ENCODE measurements at regions not wholly inside any gene's neighbourhood (a gene's known extent, or its start where the extent isn't known, plus 50 kb on each side); places are given as distances from the start of the nearest gene placed in this dataset.

DNA sequence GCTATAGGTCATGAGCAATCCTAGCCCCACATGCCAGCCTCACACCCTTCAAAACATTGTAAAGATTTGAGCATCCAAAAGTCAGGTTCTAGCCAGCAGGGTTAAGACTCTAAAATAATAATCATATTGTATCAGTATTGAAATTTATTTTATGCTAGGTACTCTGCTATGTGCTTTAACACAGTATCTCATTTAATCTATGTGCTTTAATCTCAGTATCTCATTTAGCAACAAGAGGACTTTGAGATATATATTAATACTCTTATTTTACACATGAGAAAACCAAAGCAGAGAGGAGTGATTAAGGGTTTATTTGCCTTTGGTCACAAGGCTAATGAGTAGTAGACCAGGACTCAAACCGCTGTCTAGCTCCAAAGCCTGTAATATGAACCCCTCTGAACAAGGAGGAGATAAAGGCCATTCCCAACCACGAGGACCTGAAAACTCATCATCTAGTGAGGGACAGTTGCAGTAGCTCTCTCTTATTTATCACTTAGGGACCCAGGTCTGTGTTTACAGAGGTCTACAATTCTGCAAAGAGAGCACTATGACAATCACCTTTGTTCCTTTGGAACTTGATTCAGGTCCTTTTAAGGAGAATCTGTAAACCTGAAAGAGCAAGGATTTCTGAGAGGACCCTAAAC is 116.5 kb upstream of the SERTAD2 start:
- DNase-seq: no peak

DNA sequence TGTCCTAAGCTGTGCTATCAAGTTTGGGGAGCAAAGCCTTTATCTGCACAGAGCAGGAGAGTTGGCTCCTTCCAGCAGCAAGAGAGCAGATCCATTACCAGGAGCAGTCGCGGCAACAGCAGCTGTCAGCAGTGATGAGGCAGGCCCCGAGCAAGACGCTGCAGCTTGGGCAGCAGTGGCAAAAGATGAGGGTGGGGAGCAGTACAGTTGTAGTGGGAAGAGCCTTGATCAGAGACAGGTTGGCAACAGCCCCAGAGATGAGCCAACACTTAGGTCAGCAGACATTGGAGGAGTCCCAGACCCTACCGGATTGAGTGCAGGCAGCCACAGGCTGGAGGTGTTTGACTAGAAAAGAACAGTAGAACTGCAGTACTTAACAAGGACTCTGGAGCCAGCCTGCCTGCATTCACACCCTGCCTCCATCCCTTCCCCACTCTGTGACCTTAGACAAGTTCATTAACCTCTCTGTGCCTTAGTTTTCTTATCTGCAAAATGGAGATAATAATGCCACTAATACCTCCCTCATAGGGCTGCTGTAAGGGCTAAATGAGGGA is 117.1 kb upstream of the SERTAD2 start:
- DNase-seq: no peak

DNA sequence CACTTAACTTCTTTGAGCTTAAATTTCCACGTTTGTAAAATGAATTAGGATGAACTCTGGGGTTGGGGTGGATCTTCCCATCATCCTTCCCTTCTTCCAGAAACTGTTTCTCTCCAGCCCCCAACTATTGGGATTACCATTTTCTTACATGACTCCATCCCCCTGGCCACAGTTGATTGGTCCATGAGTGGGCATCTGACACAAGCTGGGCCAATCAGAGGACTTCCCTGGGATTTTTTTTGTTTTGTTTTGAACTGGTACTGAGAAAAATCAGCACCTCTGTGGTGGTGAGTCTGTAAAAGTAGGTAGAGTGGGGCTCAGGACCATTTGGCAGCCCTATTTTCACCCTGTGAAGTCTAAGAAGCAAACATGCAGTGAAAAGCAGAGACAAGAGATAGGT is 118.0 kb upstream of the SERTAD2 start:
- DNase-seq: no peak

DNA sequence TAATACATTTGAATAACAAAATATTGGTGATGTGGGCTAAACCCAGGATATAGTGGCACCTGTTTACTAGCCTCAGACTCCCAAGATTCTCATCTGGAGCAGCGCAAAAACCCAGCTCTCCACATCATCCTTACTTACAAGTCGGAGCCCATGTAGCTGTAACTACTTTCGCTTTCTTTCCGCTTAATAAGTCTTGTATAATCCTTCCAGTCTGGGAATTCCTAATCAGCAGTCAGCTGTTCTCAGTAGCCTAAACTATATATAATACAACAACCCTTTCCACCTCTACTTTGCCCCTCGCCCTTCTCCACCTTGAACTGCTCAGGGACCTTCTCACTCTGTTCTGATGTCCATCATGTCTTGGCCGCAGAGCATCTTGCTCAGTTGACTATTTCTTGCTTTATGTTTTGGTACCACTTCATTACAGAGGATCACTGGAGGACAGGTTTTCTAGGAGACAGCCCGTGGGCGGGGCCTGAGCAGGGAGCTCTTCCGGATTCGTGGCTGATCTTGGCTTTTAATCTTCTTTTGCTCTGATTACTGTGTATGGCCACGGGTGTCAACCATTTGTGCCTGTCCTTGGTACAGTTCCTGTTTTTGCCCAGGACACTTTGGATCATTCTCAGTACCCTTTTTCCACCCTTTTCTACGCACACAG is 119.9 kb upstream of the SERTAD2 start:
- DNase-seq: no peak

DNA sequence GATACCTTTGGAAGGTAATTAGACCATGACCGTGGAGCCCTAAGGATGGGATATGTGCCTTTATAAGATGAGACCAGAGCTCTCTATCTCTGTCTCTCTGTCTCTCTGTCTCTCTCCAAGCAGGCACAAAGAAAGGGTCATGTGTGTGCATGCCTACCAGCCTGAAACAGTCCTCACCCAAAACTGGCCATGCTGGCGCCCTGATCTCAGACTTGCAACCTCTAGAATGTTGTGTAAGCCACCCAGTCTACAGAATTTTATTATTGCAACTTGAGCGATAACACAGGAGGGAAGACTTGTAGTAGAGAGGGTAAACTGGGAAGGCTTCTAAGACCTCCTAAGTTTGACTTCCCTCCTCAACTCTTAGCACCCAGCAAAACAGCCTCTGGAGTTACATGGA is 124.1 kb upstream of the SERTAD2 start:
- DNase-seq: no peak

DNA sequence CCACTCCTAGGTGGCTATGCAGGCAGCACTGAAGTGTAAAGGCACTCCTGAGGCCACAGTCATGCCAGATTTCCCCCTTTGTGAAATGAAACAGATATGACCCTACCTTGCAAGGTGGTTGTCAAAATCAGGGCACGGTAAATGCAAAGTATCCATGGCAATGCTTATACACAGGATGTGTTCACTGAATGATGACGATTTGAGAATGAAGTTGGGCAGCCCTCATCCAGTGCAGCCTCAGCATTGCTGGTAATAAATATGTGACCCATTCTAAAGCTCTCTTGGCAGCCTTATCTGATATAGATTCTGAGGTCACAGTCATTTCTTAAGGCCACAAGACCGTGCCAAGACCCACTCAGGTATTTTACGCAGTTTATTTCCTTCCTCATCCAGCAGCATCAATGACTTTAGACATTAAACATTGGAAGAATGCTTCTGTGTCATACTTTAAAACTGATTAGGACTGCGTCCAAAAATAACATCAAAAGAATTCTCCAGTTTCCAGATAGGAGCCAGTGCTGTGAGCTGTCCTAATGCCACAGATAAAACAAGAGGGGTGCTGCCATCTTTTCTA is 125.5 kb upstream of the SERTAD2 start:
- DNase-seq: no peak

DNA sequence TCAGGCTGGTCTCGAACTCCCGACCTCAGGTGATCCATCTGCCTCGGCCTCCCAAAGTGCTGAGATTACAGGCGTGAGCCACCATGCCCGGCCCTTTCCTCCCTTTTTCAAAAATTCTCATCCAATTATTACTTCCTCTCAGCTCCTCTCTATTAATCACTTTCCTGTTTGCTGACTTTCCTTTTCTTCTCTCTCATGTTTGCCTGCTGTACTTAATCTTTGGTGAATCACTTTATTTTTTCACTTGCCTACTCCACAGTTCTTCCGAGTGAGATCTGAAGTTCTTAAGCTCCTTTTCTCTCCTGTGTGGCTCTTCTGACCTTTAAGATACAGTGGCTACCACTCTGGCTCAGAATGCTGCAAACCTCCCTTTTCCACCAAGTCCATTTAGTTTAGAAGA is 126.3 kb upstream of the SERTAD2 start:
- DNase-seq: no peak

DNA sequence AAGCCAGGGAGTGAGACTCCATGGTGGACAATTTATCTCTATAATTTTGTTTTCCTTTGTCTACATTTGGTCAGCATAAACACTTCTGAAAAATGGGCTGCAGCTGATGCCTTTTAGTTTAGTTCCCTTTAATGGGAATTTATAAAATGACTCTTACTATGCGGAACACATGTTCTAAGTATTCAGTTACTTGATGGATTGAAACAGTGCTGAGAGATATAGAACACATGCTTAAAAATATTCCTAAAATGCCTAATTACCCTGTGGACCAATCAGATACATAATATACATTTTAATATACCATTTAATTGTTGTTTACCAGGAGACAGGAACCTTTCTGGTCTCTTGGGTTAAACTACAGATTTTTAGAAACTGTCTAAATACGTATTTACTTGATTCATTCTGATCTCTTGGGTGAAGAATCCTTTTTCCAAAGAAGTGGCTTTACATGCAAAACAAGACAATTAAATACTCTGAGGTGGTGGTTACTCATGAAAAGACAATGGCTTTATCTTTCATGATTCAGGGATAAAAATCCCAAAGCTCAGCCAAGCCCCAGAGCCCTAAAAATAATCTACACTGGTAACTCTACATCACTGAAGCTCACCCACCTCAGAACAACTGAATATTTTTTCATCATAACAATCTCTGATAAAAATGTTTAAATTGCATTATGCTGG is 128.1 kb upstream of the SERTAD2 start:
- DNase-seq: no peak

DNA sequence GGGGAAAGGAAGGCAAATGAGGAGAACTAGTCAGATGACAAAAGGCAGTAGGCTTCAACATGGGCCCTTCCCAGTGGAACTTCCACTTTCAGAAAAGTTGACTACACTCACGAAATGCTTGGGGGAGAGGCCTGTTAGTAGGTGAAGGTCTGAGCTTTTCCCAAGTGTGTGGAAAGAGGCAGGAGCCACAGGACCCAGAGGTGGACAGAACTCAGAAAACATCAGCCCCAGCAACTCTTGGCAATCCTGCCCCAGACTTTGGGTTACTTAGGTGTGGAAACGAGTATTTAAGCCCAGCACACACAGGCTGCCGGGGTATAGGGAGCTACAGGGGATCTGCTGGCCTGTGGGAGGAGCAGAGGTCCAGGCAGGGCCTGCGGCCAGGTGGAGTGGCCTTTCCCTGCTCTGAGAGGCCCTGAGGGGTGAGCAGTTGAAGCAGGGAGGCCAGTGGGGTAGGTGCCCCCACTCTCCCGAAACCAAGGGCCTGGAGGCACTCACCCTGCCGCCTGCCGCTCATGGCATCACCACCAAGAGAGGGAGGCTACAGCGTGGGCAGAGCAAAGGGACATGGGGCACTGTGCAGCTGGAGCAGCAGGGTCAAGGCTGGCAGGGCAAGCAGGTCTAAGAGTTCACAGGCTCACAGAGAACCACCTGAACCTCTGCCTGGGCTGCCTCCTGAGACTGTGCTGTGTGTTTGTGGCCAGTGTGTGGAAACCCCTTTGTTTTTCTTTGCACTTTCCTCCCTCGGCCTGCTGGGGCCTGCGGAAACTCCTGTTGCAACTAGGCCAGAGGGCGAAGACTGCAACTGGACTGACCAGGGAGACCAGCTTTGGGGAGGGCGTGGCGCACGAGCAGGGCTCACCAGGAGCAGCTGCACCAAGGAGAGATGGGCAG is 130.7 kb upstream of the SERTAD2 start:
- DNase-seq: no peak

DNA sequence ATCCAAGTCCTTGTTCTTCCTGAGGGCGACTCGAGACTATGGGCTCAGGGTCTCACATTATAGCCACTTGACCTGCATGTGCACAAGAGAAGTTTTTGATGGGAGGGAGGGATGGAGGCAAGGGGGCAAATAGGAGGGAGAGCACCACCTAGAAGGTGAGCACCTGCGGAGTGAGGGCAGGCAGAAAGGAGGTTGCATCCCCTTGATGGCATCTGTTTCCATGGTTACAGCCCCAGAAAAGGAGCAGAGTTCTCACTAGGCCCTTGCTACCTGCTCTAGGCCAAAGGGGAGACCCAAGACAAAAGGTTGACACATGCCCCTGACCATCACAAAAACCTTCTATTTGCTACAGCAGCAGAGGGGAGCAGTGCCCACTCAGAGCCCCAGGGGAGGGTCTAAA is 131.5 kb upstream of the SERTAD2 start:
- no peak for DNase-seq

DNA sequence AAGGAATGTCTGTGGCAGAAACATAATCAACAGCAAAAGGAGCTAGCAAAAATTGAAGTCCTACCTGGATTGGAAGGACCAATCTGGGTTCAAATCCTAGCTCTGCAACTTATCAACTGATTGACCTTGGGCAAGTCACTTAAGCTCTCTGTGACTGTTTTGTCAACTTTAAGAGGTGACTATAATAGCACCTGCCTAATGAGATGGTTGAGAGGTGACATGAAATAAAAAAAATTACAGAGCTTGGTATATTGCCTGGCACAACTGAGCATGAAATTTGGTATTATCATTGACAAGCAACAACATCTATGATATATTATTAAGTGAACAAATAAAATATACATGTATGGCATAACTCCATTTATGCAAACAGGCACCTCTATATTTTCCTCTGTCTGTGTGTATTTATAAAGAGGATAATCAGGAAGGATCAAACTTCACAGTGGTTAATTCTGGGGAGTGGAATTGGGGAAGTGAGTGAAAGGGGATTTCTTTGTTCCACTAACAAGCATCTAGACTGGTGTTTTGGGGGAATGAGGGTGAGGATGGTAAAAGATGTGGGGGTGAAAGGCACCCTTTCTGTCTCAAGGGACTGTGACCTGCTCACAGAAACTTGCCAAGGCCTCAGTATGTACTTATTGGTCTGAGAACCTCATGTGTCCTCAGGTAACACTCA is 132.8 kb upstream of the SERTAD2 start:
- no peak for DNase-seq

DNA sequence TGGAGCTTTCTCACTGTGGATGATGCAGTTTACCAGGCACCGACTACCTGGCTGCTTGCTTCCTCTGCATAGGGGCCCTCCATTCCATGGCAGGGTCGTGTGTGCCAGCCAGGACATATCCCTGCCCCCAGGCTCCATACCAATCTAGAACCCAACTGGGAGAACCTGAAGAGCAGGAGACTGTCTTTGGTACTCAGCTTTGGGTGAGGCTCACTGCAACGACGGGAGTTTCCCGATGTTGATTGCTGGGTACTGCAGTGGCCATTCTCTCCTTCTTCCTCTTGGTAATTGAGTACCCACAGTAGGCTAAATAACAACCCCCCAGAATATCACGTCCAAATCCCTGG is 133.3 kb upstream of the SERTAD2 start:
- DNase-seq: no peak

DNA sequence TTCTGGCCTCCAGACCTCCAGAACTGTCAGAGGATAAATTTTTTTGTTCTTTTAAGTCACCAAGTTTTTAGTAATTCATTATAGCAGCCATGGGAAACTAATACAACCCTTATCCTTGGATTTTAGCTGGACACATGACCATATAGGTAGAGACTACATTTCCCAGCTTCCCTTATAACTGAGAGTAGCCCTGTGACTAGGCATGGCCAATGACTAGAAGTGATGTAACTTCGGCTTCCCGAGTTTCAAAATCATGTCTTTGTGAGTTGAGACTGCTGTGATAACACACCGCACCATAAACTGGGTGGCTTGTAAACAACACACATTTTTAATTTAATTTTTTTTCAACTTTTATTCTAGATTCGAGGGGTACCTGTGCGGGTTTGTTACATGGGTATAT is 134.0 kb upstream of the SERTAD2 start:
- DNase-seq: no peak

DNA sequence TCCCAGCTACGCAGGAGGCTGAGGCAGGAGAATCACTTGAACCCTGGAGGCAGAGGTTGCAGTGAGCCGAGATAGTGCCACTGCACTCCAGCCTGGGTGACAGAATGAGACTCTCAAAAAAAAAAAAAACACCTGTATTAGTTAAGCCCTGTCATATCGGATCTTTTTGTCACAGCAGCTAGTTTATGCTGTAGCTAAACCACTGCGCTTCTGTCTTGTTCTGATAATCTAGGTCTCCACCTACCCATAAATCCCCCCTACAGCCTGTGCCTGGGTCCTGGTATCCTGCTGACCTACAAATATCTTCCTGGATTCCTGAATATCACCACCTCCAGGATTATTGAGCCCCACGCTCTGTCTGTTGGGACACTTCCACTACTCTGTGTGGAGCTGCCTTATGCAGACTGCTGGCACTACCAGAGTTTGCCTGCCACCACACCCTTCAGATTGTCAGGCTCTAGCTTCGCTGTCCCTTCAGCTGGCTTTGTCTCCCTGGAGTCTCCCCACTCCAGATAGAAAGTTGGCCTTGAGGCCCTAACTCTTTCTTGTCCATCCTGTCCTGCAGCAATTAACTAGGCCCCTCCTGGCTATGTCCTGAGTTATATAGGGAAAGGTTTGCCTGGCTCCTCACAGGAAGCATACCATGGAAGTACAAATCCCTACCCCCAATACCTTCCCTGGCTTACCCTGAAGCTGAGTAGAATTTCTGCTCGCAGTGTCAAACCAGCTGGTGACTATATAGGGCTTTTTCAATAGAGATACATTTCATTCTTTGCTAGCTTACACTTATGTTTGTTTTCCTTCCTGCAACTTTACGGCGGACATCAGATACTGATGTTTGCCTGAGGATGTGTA is 136.0 kb upstream of the SERTAD2 start:
- no peak for DNase-seq

DNA sequence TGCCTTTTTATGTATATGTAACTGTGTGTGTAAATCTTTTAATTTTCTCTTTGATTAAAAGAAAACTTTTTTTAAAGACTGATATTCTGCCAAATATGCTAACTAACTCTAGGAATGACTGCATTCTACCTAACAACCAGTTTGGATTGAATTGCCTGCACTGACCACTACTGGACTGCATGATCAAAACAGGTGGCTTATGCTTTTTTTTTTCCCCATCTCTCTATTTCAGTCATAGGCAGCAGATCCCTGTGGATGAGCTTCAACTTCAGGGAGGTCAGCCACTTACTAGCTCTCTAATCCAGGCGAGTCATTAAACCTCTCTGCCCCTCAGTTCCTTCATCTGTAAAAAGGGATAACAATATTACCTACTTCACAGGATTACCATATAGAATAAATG is 138.6 kb upstream of the SERTAD2 start:
- DNase-seq: no peak

DNA sequence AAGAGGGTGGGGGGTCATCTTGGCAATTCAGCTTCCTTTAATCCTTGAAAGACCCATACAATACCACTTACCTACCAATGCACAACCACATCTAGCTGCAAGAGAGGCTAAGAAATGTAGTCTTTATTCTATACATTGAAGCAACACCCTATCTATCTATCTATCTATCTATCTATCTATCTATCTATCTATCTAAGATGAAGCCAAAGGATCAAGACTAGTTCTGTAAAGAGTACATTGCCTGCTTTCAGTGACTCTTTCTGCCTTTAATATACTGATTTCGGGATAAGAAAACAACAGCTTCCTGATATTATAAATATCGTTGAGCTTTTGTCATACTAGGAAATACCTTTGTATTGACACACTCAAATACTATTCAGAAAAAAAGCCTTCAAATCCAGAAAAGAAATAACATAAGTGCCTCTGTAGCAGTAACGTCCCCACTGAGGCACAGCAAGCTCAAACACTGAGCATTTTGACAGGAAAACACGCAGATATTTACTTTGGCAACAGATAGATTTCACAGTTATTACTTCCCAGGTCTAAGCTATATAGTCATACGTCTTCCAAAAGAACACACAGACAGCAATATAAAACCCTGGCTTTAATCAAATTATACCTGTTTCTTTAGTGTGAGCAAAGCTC is 139.4 kb upstream of the SERTAD2 start:
- no peak for DNase-seq

DNA sequence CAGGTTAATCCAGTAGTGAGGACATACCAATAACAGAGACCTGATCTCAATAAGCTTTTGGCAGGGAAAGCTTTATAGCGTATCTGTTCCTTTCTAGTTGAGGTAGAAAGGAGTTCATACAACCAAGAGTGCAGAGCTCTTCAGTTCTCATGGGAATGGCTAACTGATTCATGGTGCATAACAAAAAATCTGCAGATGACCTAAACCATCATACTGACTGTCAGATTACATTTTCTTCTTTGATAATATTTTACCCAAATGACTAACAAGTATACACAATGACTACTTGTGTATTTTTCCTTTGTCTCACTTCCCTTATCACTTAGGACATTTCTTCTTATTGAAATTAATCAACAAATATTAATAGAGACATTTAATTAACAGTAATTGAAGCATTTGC is 140.0 kb upstream of the SERTAD2 start:
- DNase-seq: no peak

DNA sequence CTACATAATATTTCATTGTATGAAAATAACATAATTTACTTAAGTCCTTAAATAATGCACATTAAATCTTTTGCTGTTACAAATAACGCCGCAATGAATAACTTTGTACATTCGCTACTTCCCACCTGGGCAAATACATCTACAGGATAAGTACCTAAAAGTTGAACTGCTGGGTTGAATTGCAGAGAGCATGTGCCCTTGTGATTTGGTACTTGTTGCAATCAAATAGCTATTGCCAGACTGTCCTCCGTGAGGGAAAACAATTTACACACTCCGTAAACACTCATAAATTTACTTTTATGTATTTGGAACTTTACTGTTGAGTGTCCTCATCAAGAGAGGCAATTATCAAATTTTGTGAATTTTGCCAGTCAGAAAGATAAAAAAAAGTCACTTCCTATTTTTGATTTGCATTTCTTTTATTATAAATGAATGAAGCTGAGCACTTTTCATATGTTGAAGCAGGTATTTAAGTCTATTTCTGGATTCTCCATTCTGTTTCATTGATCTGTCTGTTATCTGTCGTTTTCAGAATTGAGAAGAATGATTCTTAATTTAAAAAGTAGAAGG is 140.8 kb upstream of the SERTAD2 start:
- DNase-seq: no peak

DNA sequence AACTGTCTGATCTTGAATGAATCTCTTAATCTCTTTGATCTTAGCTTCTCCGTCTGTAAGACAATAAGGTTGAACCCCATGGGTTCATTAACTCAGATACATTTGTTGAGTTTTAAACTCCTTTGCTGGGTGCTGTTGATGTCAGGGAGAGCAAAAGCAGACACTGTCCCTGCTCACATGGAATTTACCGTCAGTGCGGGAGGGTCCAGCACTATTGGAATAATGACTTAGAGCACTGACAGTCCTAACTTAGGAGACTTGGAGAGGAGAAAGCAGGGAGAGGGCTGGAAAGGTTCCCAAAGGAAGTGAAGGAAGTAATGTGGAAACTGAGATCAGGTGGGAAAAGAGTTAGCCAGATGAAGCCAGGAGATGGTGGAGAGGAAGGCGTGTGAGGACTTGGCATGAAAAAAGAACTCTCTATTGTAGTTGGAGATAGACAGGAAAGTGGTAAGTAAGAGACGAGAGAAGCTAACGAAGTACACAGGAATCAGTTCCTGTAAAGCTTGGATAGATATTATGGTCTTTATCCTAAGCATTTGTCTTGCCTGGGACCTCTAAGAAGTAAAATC is 141.4 kb upstream of the SERTAD2 start:
- no peak for DNase-seq

DNA sequence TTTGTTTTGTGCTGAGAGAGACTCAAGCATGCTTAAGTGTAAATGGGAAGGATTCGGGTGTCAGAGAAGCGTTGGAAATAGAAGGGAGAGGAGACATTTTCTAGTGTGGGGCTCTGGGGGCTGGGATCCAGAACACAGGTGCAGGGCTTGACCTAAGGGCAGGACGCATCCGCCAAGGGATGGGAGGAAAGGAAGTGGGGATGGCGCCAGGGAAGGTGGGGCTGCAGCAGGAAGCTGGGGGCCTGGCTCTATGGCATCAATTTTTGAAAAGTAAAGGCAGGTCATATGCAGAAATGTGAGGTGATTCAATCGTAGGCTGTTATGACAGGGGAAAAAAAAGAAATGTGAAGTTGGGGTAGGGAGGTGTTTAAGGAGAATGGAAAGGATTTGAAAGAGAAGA is 143.2 kb upstream of the SERTAD2 start:
- DNase-seq: no peak

All from NCI-H1105 (cell line).